OCI-LY3 (cell line): ENCODE measurements at regions not wholly inside any gene's neighbourhood (a gene's known extent, or its start where the extent isn't known, plus 50 kb on each side); places are given as distances from the start of the nearest gene placed in this dataset.
"Not testable (repeated sequence)": the region's sequence is repeated elsewhere in the genome, so short reads cannot be mapped to it uniquely, and the experiment has no call there.

Experiments used
- H2AFZ ChIP-seq: fragments of 200-600, 300-600 bp; shearing (Covaris generic); 2 replicates; pipeline ENCODE4 v1.6.0; 2014; ENCODE audit warnings: antibody characterized with exemption, low read depth, low read length
- H3K27ac ChIP-seq: fragments of 200-600, 300-600 bp; sonication (generic); 2 replicates; pipeline ENCODE4 v1.5.1; 2014; ENCODE audit warnings: mild to moderate bottlenecking, low read length, moderate library complexity, mixed read lengths
- H3K27me3 ChIP-seq: fragments of 200-600, 300-600 bp; sonication (generic); 2 replicates; pipeline ENCODE4 v1.6.1; 2014; ENCODE audit warnings: low read depth, low read length, mixed read lengths
- H3K36me3 ChIP-seq: fragments of 200-600, 300-600 bp; sonication (generic); replicated peaks from 2 replicates; pipeline ENCODE3; 2014; ENCODE audit warnings: low read depth, low read length, mixed read lengths
- H3K4me1 ChIP-seq: fragments of 300-600, 200-600 bp; sonication (generic); 2 replicates; pipeline ENCODE4 v1.6.1; 2014; ENCODE audit warnings: low read length, mixed read lengths
- H3K4me2 ChIP-seq: fragments of 200-600, 300-600 bp; sonication (generic); 2 replicates; pipeline ENCODE4 v1.6.1; 2014; ENCODE audit warnings: low read length, mixed read lengths
- H3K4me3 ChIP-seq: fragments of 300-600, 200-600 bp; sonication (generic); 2 replicates; pipeline ENCODE4 v1.5.1; 2014; ENCODE audit warnings: antibody characterized with exemption, mild to moderate bottlenecking, low read length, moderate library complexity
- H3K79me2 ChIP-seq: fragments of 300-600, 200-600 bp; shearing (Covaris generic); 2 replicates; pipeline ENCODE4 v1.6.1; 2014; ENCODE audit warnings: mild to moderate bottlenecking, low read length, mixed read lengths
- H3K9ac ChIP-seq: fragments of 300-600, 200-600 bp; shearing (Covaris generic); 2 replicates; pipeline ENCODE4 v1.6.0; 2014; ENCODE audit warnings: mild to moderate bottlenecking, low read length, moderate library complexity
- H3K9me3 ChIP-seq: fragments of 200-600, 300-600 bp; shearing (Covaris generic); 2 replicates; pipeline ENCODE4 v1.6.1; 2014; ENCODE audit warnings: low read length, mixed read lengths; ENCODE audit not compliant: insufficient read depth
- H4K20me1 ChIP-seq: fragments of 200-600, 300-600 bp; sonication (generic); 2 replicates; pipeline ENCODE4 v1.6.1; 2016; ENCODE audit warnings: low read length, mixed read lengths; ENCODE audit not compliant: insufficient read depth
- CTCF ChIP-seq: fragments of 200-600, 300-600 bp; sonication (generic); IDR thresholded peaks from 2 replicates; pipeline ENCODE4 v1.5.1; 2014; ENCODE audit warnings: antibody characterized with exemption, low read length, low read depth
- EZH2phosphoT487 ChIP-seq: fragments of 200-600 bp; shearing (Covaris generic); IDR thresholded peaks from 2 replicates; pipeline ENCODE4 v1.6.1; 2018; ENCODE audit warnings: antibody characterized with exemption, mixed run types, low read depth

- Histone ChIP-seq H3K4me2 (no peak overlapping the region), H3K9ac (no peak overlapping the region), H2AFZ (no peak overlapping the region), H3K4me3 (no peak overlapping the region), H3K36me3 (no peaks in the 10 kb centered on the region), H3K27me3 (no peaks in the 10 kb centered on the region), H3K4me1 (no peaks in the 10 kb centered on the region), H3K27ac (no peak overlapping the region), H4K20me1 (no peaks in the 10 kb centered on the region), H3K79me2 (no peaks in the 10 kb centered on the region), H3K9me3 (no peaks in the 10 kb centered on the region; the same call in 1 of the 2 replicates)
- TF ChIP-seq EZH2phosphoT487 (no peak), CTCF (no peak)
Observed at GRCh38 chr5:179400020-179400419, 54.8 kb upstream of the ADAMTS2 start.

GRCh38 chr5:179399327-179399726 is 54.1 kb upstream of the ADAMTS2 start:
- H3K4me1 ChIP-seq, H3K9me3 ChIP-seq, H3K9ac ChIP-seq, H3K36me3 ChIP-seq, H3K79me2 ChIP-seq, H3K27ac ChIP-seq, H3K27me3 ChIP-seq, H4K20me1 ChIP-seq, H3K4me2 ChIP-seq, H3K4me3 ChIP-seq, H2AFZ ChIP-seq: not testable (repeated sequence)

GRCh38 chr5:179397516-179397915 is 52.3 kb upstream of the ADAMTS2 start:
- no peaks in the 10 kb centered on the region; the same call in 1 of the 2 replicates for H3K9me3 ChIP-seq

More at GRCh38 chr5:179397516-179397915, 52.3 kb upstream of the ADAMTS2 start:
- Histone ChIP-seq H3K27ac (no peak overlapping the region), H3K27me3 (no peaks in the 10 kb centered on the region), H2AFZ (no peak overlapping the region), H3K79me2 (no peaks in the 10 kb centered on the region), H4K20me1 (no peaks in the 10 kb centered on the region), H3K36me3 (no peaks in the 10 kb centered on the region), H3K4me2 (no peak overlapping the region), H3K4me1 (no peaks in the 10 kb centered on the region), H3K4me3 (no peak overlapping the region), H3K9ac (no peak overlapping the region)
- TF ChIP-seq CTCF: no peak
- TF ChIP-seq EZH2phosphoT487: no peak
